ENCODE measurements at regions not wholly inside any gene's neighbourhood (a gene's known extent, or its start where the extent isn't known, plus 50 kb on each side); places are given as distances from the start of the nearest gene placed in this dataset.
"Not testable (repeated sequence)": the region's sequence is repeated elsewhere in the genome, so short reads cannot be mapped to it uniquely, and the experiment has no call there.

- FAIRE-seq = no peak
- no peak for DNase-seq (ENCODE audit: low spot score in 2 of 2)
Observed at GRCh38 chr5:154567155-154567554, 89.1 kb upstream of the HAND1 start.

GRCh38 chr5:154566146-154566680 lies 88.2 kb upstream of the HAND1 start:
- no peak for FAIRE-seq

GRCh38 chr5:154565123-154565522 lies 87.1 kb upstream of the HAND1 start:
- no peak for DNase-seq (ENCODE audit: low spot score in 2 of 2)
- no peak for FAIRE-seq

More at GRCh38 chr5:154566146-154566680, 88.2 kb upstream of the HAND1 start:
- DNase-seq (ENCODE audit: low spot score in 2 of 2) = no peak

GRCh38 chr5:154562244-154562880 lies 84.3 kb upstream of the HAND1 start:
- FAIRE-seq = no peak
- DNase-seq (ENCODE audit: low spot score in 2 of 2) = no peak

- DNase-seq (ENCODE audit: low spot score in 2 of 2) (no peak), FAIRE-seq (no peak)
Observed at GRCh38 chr5:154559398-154560276, 81.6 kb upstream of the HAND1 start.

GRCh38 chr5:154557548-154557947 lies 79.5 kb upstream of the HAND1 start:
- FAIRE-seq (no peak), DNase-seq (ENCODE audit: low spot score in 2 of 2) (no peak)

GRCh38 chr5:154547551-154547950 lies 69.5 kb upstream of the HAND1 start:
- FAIRE-seq = no peak
- DNase-seq (ENCODE audit: low spot score in 2 of 2) = no peak

GRCh38 chr5:154546719-154547118 lies 68.7 kb upstream of the HAND1 start:
- no peak for DNase-seq (ENCODE audit: low spot score in 2 of 2)

GRCh38 chr5:154544646-154545045 lies 66.6 kb upstream of the HAND1 start:
- no peak for FAIRE-seq
- DNase-seq (ENCODE audit: low spot score in 2 of 2) = no peak

More at GRCh38 chr5:154546719-154547118, 68.7 kb upstream of the HAND1 start:
- no peak for FAIRE-seq

- FAIRE-seq = no peak
- DNase-seq (ENCODE audit: low spot score in 2 of 2) = no peak
Observed at GRCh38 chr5:154543380-154543779, 65.4 kb upstream of the HAND1 start.

GRCh38 chr5:154542581-154542980 lies 64.6 kb upstream of the HAND1 start:
- FAIRE-seq (no peak), DNase-seq (ENCODE audit: low spot score in 2 of 2) (no peak)

GRCh38 chr5:154542000-154542399 lies 64.0 kb upstream of the HAND1 start:
- DNase-seq (ENCODE audit: low spot score in 2 of 2) (no peak), FAIRE-seq (no peak)

- DNase-seq (ENCODE audit: low spot score in 2 of 2) = no peak
- FAIRE-seq = no peak
Observed at GRCh38 chr5:154541553-154541952, 63.5 kb upstream of the HAND1 start.

- FAIRE-seq = no peak
- DNase-seq (ENCODE audit: low spot score in 2 of 2) = no peak
Observed at GRCh38 chr5:154540600-154540999, 62.6 kb upstream of the HAND1 start.

GRCh38 chr5:154538492-154538891 lies 60.5 kb upstream of the HAND1 start:
- no peak for DNase-seq (ENCODE audit: low spot score in 2 of 2)
- no peak for FAIRE-seq

- DNase-seq (ENCODE audit: low spot score in 2 of 2); FAIRE-seq: not testable (repeated sequence)
Observed at GRCh38 chr5:154536439-154536838, 58.4 kb upstream of the HAND1 start.

- DNase-seq (ENCODE audit: low spot score in 2 of 2) = no peak
- FAIRE-seq = no peak
Observed at GRCh38 chr5:154535535-154535934, 57.5 kb upstream of the HAND1 start.

- DNase-seq (ENCODE audit: low spot score in 2 of 2) (no peak), FAIRE-seq (no peak)
Observed at GRCh38 chr5:154534457-154535050, 56.5 kb upstream of the HAND1 start.

GRCh38 chr5:154529282-154529681 lies 51.3 kb upstream of the HAND1 start:
- DNase-seq (ENCODE audit: low spot score in 2 of 2) = no peak
- no peak for FAIRE-seq

GRCh38 chr5:154528005-154528594 lies 50.1 kb upstream of the HAND1 start:
- FAIRE-seq = no peak
- DNase-seq (ENCODE audit: low spot score in 2 of 2) = no peak

Measured in frontal cortex (tissue), 3 donors.